PC-9 (cell line): ENCODE measurements at regions not wholly inside any gene's neighbourhood (a gene's known extent, or its start where the extent isn't known, plus 50 kb on each side); places are given as distances from the start of the nearest gene placed in this dataset.

ENCODE experiments used
- BruUV-seq: library from RNA; stranded (reverse); fragments of 400-500 nt; replicated peaks from 2 replicates; lab custom pipeline; 2021; lab: Mats Ljungman, UMichigan
- CTCF ChIA-PET: fragments of 300-600 bp; sonication (Branson Sonifier 250); formaldehyde crosslinking; loops from one replicate; lab custom pipeline; 2022; ENCODE audit warnings: antibody characterized with exemption; lab: Charles Lee
- POLR2A ChIA-PET: fragments of 300-600 bp; sonication (Branson Sonifier 250); formaldehyde crosslinking; loops from one replicate; lab custom pipeline; 2022; ENCODE audit warnings: antibody characterized with exemption; ENCODE audit not compliant: unreplicated experiment; lab: Charles Lee
- DNase-seq, 2 experiments: peaks; one replicate each; pipeline versions ENCODE4 v3.0.0 to v3.0.0-alpha.2; 2015 to 2022; ENCODE audit warnings: mixed read lengths in 1 of 2
- H2AFZ ChIP-seq: fragments of 200-600 bp; sonication (generic); 2 replicates; pipeline ENCODE4 v1.8.1; 2017; ENCODE audit warnings: antibody characterized with exemption
- H3F3A ChIP-seq: fragments of 200-600 bp; sonication (generic); 2 replicates; pipeline ENCODE4 v1.8.1; 2017; ENCODE audit warnings: antibody characterized with exemption, mild to moderate bottlenecking, low read depth; ENCODE audit not compliant: insufficient read depth
- H3K27ac ChIP-seq: fragments of 200-600 bp; sonication (generic); 2 replicates; pipeline ENCODE4 v1.6.1; 2016; ENCODE audit warnings: mixed run types
- H3K27me3 ChIP-seq: fragments of 200-600 bp; sonication (generic); 2 replicates; pipeline ENCODE4 v1.6.1; 2016; ENCODE audit warnings: low read depth, mixed run types; ENCODE audit not compliant: insufficient read depth
- H3K36me3 ChIP-seq: fragments of 200-600 bp; sonication (generic); 2 replicates; pipeline ENCODE4 v1.6.1; 2016; ENCODE audit warnings: low read depth, mixed run types
- H3K4me1 ChIP-seq: fragments of 200-600 bp; sonication (generic); replicated peaks from 2 replicates; pipeline ENCODE4 v1.6.1; 2016; ENCODE audit warnings: mixed run types; ENCODE audit not compliant: insufficient read depth
- H3K4me2 ChIP-seq: fragments of 200-600 bp; sonication (generic); 2 replicates; pipeline ENCODE4 v1.6.1; 2017; ENCODE audit warnings: mixed run types
- H3K4me3 ChIP-seq: fragments of 200-600 bp; sonication (generic); 2 replicates; pipeline ENCODE4 v1.6.1; 2016; ENCODE audit warnings: mixed run types
- H3K79me2 ChIP-seq: fragments of 200-600 bp; sonication (generic); 2 replicates; pipeline ENCODE4 v1.6.1; 2017; ENCODE audit warnings: low read depth, mixed run types
- H3K9me2 ChIP-seq: fragments of 200-600 bp; sonication (generic); 2 replicates; pipeline ENCODE4 v1.8.1; 2017; ENCODE audit warnings: mild to moderate bottlenecking; ENCODE audit not compliant: insufficient read depth
- H3K9me3 ChIP-seq: fragments of 200-600 bp; sonication (generic); 2 replicates; pipeline ENCODE4 v1.8.1; 2016; ENCODE audit warnings: low read depth; ENCODE audit not compliant: insufficient read depth
- H4K20me1 ChIP-seq: fragments of 200-600 bp; sonication (generic); 2 replicates; pipeline ENCODE4 v1.8.1; 2017; ENCODE audit not compliant: insufficient read depth
- CTCF ChIP-seq: fragments of 200-600 bp; sonication (generic); conservative IDR thresholded peaks from 2 replicates; pipeline ENCODE4 v1.6.1; 2017; ENCODE audit warnings: mixed run types, antibody characterized with exemption, mild to moderate bottlenecking, moderate library complexity
- EZH2 ChIP-seq: fragments of 200-600 bp; sonication (generic); IDR thresholded peaks from 2 replicates; pipeline ENCODE4 v1.8.0; 2017; ENCODE audit warnings: antibody characterized with exemption, low read depth
- intact Hi-C: fragments of 100-400 bp; cut with micrococcal nuclease; formaldehyde crosslinking; loops from one replicate; pipeline ENCODE4 v1.10.0; 2022; ENCODE audit not compliant: unreplicated experiment

- Histone ChIP-seq H3K4me2 (no peak overlapping the region), H4K20me1 (no peaks in the 10 kb centered on the region), H2AFZ (no peak overlapping the region), H3K9me3 (no peaks in the 10 kb centered on the region), H3K27me3 (peaks cover 27% of the 10 kb centered on the region), H3K36me3 (no peaks in the 10 kb centered on the region), H3K4me3 (no peak overlapping the region), H3K4me1 (no peaks in the 10 kb centered on the region), H3K79me2 (no peaks in the 10 kb centered on the region), H3K9me2 (no peaks in the 10 kb centered on the region), H3K27ac (no peak overlapping the region), H3F3A (no peaks in the 10 kb centered on the region)
- no peak for TF ChIP-seq EZH2
- TF ChIP-seq CTCF: no peak
- BruUV-seq: no TSS peak
- DNase-seq: no peak
- ChIA-PET POLR2A (no interaction called here), CTCF (no interaction called here)
- intact Hi-C loops: no loop called here
These were observed 617.0 kb downstream of the VRK1 start for GRCh38 chr14:97413966-97414717.

GRCh38 chr14:97414718-97415098 lies 617.5 kb downstream of the VRK1 start:
- Histone ChIP-seq H3K4me2 (no peak overlapping the region), H3K27me3 (peaks cover 25% of the 10 kb centered on the region), H3K36me3 (no peaks in the 10 kb centered on the region), H3K27ac (no peak overlapping the region), H3K9me2 (no peaks in the 10 kb centered on the region), H4K20me1 (no peaks in the 10 kb centered on the region), H3K4me3 (no peak overlapping the region), H3K79me2 (no peaks in the 10 kb centered on the region), H2AFZ (no peak overlapping the region), H3K4me1 (no peaks in the 10 kb centered on the region), H3F3A (no peaks in the 10 kb centered on the region), H3K9me3 (no peaks in the 10 kb centered on the region)
- no peak for TF ChIP-seq EZH2
- intact Hi-C loops: no loop called here
- no TSS peak for BruUV-seq
- ChIA-PET POLR2A (no interaction called here), CTCF (no interaction called here)
- no peak for DNase-seq

GRCh38 chr14:97415907-97416306 lies 618.7 kb downstream of the VRK1 start:
- Histone ChIP-seq H2AFZ (no peak overlapping the region), H3K4me3 (no peak overlapping the region), H3K79me2 (no peaks in the 10 kb centered on the region), H3K27me3 (peaks cover 19% of the 10 kb centered on the region), H3F3A (no peaks in the 10 kb centered on the region), H3K27ac (no peak overlapping the region), H3K4me2 (no peak overlapping the region), H3K36me3 (no peaks in the 10 kb centered on the region), H3K9me2 (no peaks in the 10 kb centered on the region), H3K9me3 (no peaks in the 10 kb centered on the region), H4K20me1 (no peaks in the 10 kb centered on the region), H3K4me1 (no peaks in the 10 kb centered on the region)
- intact Hi-C loops: no loop called here
- TF ChIP-seq EZH2: no peak
- no peak for TF ChIP-seq CTCF
- BruUV-seq: no TSS peak
- DNase-seq: no peak
- ChIA-PET CTCF (no interaction called here), POLR2A (no interaction called here)

- no peak for TF ChIP-seq EZH2
- TF ChIP-seq CTCF: no peak
- ChIA-PET CTCF (no interaction called here), POLR2A (no interaction called here)
- Histone ChIP-seq H3K4me1 (no peaks in the 10 kb centered on the region), H3F3A (no peaks in the 10 kb centered on the region), H3K4me3 (no peak overlapping the region), H4K20me1 (no peaks in the 10 kb centered on the region), H2AFZ (no peak overlapping the region), H3K36me3 (no peaks in the 10 kb centered on the region), H3K79me2 (no peaks in the 10 kb centered on the region), H3K9me2 (no peaks in the 10 kb centered on the region), H3K9me3 (no peaks in the 10 kb centered on the region), H3K27me3 (peaks cover 19% of the 10 kb centered on the region), H3K27ac (no peak overlapping the region), H3K4me2 (no peak overlapping the region)
- no peak for DNase-seq
- BruUV-seq: no TSS peak
- intact Hi-C loops: no loop called here
These were observed 619.4 kb downstream of the VRK1 start for GRCh38 chr14:97416550-97416949.
